ENCODE measurements at regions not wholly inside any gene's neighbourhood (a gene's known extent, or its start where the extent isn't known, plus 50 kb on each side); places are given as distances from the start of the nearest gene placed in this dataset.

DNA sequence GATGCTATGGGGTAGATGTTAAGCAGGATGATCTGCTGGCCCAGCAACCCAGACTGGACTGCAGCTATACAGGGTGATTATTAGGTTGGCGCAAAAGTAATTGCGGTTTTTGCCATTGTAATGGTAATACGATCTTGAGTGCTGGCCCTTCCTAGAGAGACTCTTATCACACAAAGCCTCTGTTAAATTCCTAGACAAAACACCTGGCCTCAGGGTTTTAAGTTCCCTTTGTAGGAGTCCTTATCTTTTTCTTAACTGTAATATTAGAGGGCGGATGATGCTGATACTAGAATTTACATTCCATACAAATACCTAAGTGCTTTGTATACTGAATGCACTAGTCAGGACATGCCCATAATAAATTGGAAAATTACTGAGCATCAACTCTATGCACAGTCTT lies 222.2 kb downstream of the NDUFS4 start:
- TF ChIP-seq, protein P1, sequence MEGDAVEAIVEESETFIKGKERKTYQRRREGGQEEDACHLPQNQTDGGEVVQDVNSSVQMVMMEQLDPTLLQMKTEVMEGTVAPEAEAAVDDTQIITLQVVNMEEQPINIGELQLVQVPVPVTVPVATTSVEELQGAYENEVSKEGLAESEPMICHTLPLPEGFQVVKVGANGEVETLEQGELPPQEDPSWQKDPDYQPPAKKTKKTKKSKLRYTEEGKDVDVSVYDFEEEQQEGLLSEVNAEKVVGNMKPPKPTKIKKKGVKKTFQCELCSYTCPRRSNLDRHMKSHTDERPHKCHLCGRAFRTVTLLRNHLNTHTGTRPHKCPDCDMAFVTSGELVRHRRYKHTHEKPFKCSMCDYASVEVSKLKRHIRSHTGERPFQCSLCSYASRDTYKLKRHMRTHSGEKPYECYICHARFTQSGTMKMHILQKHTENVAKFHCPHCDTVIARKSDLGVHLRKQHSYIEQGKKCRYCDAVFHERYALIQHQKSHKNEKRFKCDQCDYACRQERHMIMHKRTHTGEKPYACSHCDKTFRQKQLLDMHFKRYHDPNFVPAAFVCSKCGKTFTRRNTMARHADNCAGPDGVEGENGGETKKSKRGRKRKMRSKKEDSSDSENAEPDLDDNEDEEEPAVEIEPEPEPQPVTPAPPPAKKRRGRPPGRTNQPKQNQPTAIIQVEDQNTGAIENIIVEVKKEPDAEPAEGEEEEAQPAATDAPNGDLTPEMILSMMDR (IDR thresholded peaks at IDR 0.05; ENCODE audit: low read length): no peak
- no peak for TF ChIP-seq EZH2 (IDR thresholded peaks at IDR 0.05; ENCODE audit: borderline replicate concordance, low read length)

Data from OCI-LY1 (cell line).